Endometrium (tissue), 2 donors: ENCODE measurements at regions not wholly inside any gene's neighbourhood (a gene's known extent, or its start where the extent isn't known, plus 50 kb on each side); places are given as distances from the start of the nearest gene placed in this dataset.

Experiments
- FAIRE-seq: peaks from 2 replicates; lab custom pipeline; 2012; peaks lifted over from hg19 to GRCh38; lab: Jason Lieb, UNC
- donor health status: control.
- donor health status: control.

DNA sequence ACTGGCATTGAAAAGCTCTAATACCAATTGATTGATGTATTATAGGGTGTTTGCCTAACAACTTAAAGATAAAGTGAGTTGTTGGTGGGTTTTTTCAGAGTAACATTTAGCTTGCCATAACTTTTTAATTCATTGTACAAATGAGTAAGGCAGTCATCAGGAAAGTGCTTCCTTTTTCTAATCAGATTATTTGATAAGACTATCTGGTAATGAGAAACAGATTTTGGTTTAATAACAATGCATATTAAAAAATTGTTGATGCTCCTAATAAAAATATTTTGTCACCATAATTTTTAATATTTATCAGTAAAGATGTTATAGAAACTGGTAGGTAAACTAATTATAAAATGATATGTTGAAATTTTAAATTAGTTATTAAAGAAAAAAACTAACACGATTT, 51.3 kb downstream of the BLTP1 start:
- FAIRE-seq = peak; percentile 84

DNA sequence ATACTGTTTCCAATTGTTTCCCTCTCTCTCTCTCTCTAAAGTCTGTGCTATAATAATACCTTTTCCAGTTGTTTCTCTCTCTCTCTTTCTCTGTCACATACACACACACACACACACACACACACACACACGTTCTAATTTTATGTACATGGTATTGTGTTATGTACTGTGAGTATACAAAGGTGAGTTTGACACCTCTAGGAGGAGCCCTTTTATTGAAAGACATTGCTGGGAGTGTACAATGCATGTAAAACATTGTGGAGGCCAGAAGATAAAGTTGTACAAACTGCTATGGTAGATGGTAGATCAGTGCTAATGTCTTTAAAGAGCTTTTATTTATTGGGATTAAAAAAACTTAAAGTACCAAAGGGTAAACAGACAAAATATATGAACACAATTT, 53.6 kb downstream of the BLTP1 start:
- FAIRE-seq = no peak

DNA sequence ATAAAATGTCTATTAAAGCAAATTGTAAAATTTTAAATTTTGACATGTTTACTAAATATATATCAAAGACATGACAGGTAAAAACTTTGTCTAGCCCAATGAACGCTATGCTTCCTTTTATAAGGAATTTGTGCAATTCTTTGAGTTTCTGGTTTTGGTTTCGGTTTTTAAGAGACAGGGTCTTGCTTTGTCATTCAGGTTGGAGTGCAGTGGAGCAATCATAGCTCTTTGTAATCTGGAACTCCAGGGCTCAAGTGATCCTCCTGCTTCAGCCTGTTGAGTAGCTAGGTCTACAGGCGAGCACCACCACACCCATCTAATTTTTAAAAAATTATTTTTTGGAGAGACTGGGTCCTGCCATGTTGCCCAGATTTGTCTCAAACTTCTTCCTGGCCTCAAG, 60.7 kb downstream of the BLTP1 start:
- no peak for FAIRE-seq

GRCh38 chr4:122218762-122219161, 66.6 kb downstream of the BLTP1 start:
- FAIRE-seq = no peak

GRCh38 chr4:122219356-122219755, 67.2 kb downstream of the BLTP1 start:
- FAIRE-seq = no peak

GRCh38 chr4:122221322-122221721, 69.2 kb downstream of the BLTP1 start:
- no peak for FAIRE-seq

GRCh38 chr4:122224348-122224747, 72.2 kb downstream of the BLTP1 start:
- no peak for FAIRE-seq

DNA sequence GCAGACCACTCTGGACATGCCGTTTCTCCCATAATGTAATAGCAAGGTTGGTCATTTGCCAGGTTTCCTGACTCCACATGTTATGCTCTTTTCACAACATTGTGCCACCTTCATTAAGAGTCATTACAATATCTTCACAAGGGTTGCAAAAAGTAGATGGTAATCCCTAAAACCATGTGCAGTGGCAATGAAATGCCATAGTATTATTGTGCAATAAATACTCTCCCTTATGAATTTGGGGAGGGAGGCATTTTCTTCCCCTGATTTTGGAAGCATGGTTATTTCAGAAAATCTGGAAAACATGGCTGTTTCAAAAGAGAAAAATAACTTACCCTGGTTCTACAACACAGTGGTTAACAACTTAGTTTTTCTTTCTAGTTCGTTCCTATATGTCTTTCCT, 75.1 kb downstream of the BLTP1 start:
- no peak for FAIRE-seq

GRCh38 chr4:122229857-122230256, 77.7 kb downstream of the BLTP1 start:
- FAIRE-seq = no peak

- FAIRE-seq = no peak
Observed at GRCh38 chr4:122232633-122233032, 80.5 kb downstream of the BLTP1 start.

DNA sequence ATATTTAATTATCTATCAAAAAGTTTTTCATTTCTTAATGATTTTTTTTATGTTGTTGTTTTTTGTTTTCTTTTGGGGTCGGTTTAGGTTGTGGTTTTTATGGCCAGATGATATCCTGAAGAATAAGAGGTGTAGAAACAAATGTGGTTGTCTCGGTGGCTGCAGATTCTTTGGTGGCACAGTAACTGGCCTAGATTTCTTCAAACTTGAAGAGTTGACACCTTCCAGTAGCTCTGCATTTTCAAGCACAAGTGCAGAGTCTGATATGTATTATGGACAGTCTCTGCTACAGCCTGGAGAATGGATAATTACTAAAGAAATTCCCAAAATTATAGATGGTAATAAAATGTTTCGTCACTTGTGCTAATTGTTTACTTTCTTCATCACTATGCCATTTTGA, 82.6 kb downstream of the BLTP1 start:
- FAIRE-seq = no peak

GRCh38 chr4:122243785-122244184, 91.7 kb downstream of the BLTP1 start:
- no peak for FAIRE-seq

DNA sequence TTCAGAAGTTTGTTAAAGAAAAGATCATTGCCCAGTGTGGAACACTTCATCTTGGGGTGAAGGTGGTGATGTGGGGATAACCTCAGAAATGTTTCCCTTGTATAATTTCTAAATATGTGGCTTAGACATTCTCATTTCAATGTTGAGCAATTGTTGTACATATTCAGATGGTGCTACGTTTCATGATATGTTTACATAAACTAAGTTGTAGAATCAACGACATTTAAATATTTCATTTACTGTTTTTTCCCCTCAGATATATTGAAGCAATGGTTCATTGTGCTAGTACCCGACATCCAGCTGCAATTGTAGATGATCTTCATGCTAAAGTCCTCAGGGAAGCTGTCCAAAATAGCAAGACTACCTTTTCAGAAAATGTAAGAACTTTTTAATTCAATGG, 92.6 kb downstream of the BLTP1 start:
- FAIRE-seq = no peak

- no peak for FAIRE-seq
Observed at GRCh38 chr4:122246551-122246950, 94.4 kb downstream of the BLTP1 start.

DNA sequence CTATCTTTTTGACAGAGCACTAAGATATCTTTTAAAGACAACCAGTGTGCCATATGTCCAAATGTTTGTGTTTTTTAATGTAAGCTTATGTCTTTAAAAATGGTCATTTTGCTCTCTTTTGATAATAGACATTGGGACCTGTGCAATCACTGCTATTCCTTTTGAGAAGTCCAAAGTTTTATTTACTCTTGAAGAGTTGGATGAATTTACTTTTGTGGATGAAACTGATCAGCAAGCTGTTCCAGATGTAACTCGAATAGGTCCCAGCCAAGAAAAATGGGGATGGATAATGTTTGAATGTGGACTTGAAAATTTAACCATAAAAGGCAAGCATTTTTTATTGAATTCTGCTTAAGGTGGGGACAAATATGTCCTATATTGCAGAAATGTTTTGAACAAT, 97.2 kb downstream of the BLTP1 start:
- no peak for FAIRE-seq

DNA sequence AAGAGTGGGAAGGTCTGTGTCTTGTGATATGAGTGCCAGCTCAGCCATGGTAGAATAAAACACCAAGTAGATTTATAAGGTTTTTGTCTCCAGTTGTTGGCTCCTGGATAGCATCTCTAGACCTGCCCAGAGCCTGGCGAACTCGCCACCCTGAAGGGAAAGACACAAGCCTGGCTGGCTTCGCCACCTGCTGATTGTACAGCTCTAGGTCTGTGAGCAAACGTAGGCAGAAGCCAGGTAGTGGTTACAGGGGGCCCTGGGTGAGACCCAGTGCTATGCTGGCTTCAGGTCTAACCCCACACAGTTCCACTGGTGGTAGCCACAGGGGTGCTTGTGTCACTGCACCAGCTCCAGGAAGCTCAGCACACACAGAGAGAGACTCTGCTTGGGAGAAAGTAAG, 100.5 kb downstream of the BLTP1 start:
- FAIRE-seq = no peak

- no peak for FAIRE-seq
Observed at GRCh38 chr4:122259849-122260248, 107.7 kb downstream of the BLTP1 start.

DNA sequence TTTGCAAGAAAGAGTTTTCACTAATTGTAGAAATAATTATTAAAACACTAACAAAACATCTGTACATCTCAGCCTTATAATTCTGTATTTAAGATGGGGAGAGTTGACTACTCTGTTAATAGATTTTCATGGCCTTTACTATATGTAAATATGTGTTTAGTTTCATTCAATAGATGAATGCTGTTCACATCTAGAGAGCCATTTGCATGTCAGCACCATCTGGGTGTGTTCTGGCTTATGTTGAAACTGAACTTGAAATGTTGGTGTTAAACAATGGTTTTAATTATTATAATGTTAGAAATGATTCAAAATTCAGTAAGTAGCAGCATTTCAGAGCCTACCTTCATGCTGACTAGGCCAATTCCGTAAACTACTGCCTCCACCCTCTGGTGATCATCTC, 102.5 kb upstream of the ADAD1 start:
- no peak for FAIRE-seq

- FAIRE-seq = no peak
Observed at GRCh38 chr4:122278976-122279375, 99.8 kb upstream of the ADAD1 start.

GRCh38 chr4:122279670-122280069, 99.1 kb upstream of the ADAD1 start:
- no peak for FAIRE-seq

DNA sequence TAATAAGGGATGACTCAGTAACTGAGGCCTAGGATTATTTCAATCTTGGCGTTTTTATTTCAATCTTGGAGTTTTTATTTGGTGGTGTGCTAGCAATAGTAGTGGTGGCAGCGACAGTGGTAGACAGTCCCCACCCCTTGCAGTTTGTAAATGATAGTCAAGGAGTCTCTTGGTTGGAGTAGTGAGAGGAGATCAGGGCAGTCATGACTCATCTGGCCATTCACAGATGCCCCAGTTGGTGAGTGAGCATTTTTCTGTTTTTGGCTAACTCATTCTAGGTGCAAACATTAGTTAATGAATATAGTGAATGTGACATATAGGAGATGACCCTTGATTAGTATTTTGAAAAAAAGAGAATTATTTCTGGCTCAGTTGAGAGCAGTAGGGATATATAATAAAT, 93.5 kb upstream of the ADAD1 start:
- no peak for FAIRE-seq

GRCh38 chr4:122293374-122294365, 85.1 kb upstream of the ADAD1 start:
- no peak for FAIRE-seq

GRCh38 chr4:122297694-122298093, 81.1 kb upstream of the ADAD1 start:
- no peak for FAIRE-seq

DNA sequence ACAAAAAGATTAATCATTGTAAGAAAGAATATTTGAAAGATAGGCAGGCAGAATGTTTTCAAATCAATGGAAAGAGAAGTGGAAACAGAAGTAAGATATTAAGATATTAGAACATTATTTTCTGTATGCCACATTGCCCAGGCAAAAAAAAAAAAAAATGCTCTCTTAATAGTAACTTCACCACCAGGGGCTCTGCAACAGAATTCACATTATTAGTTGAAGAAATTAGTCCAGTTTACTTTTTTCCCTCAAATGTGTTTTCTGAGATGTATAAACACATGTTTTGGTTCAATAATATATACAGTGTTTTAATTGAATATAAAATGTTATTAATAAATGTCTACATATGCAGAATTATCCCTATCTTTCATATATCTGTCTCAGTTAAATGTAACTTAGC, 78.0 kb upstream of the ADAD1 start:
- peak; percentile 18 for FAIRE-seq
